ENCODE measurements at regions not wholly inside any gene's neighbourhood (a gene's known extent, or its start where the extent isn't known, plus 50 kb on each side); places are given as distances from the start of the nearest gene placed in this dataset.

- H3K4me3 Mint-ChIP-seq, result no peak overlapping the region
- peaks cover 27% of the 10 kb centered on the region for H3K4me1 Mint-ChIP-seq
- H3K27ac Mint-ChIP-seq (ENCODE audit: unreplicated experiment), result no peak overlapping the region
- TF ChIP-seq CTCF (conservative IDR thresholded peaks at IDR 0.05), result no peak
- H3K9me3 Mint-ChIP-seq, result no peaks in the 10 kb centered on the region
- H3K27me3 Mint-ChIP-seq (ENCODE audit: low read depth), result no peaks in the 10 kb centered on the region
- H3K36me3 Mint-ChIP-seq (ENCODE audit: low read depth), result no peaks in the 10 kb centered on the region
- no peak for DNase-seq (ENCODE audit: low read depth, low spot score)
Observed at GRCh38 chr14:82045339-82045738, 511.7 kb upstream of the SEL1L start.

- DNase-seq (ENCODE audit: low read depth, low spot score), result no peak
- Mint-ChIP-seq H3K9me3 (peaks cover 4% of the 10 kb centered on the region), H3K4me1 (peaks cover 27% of the 10 kb centered on the region), H3K36me3 (ENCODE audit: low read depth) (no peaks in the 10 kb centered on the region), H3K27ac (ENCODE audit: unreplicated experiment) (no peak overlapping the region), H3K4me3 (no peak overlapping the region), H3K27me3 (ENCODE audit: low read depth) (no peaks in the 10 kb centered on the region)
- TF ChIP-seq CTCF (conservative IDR thresholded peaks at IDR 0.05), result no peak
Observed at GRCh38 chr14:82046512-82047226, 513.0 kb upstream of the SEL1L start.

- no peak overlapping the region for H3K4me3 Mint-ChIP-seq
- H3K27ac Mint-ChIP-seq (ENCODE audit: unreplicated experiment), result no peak overlapping the region
- peaks cover 4% of the 10 kb centered on the region for H3K9me3 Mint-ChIP-seq
- no peak for TF ChIP-seq CTCF (conservative IDR thresholded peaks at IDR 0.05)
- H3K4me1 Mint-ChIP-seq, result peaks cover 27% of the 10 kb centered on the region
- peaks cover under 1% of the 10 kb centered on the region for H3K27me3 Mint-ChIP-seq (ENCODE audit: low read depth)
- DNase-seq (ENCODE audit: low read depth, low spot score), result no peak
- no peaks in the 10 kb centered on the region for H3K36me3 Mint-ChIP-seq (ENCODE audit: low read depth)
Observed at GRCh38 chr14:82047777-82048470, 514.3 kb upstream of the SEL1L start.

GRCh38 chr14:82052778-82053177, 519.1 kb upstream of the SEL1L start:
- no peaks in the 10 kb centered on the region for H3K36me3 Mint-ChIP-seq (ENCODE audit: low read depth)
- H3K4me3 Mint-ChIP-seq, result no peak overlapping the region
- no peak for DNase-seq (ENCODE audit: low read depth, low spot score)
- peaks cover 4% of the 10 kb centered on the region for H3K9me3 Mint-ChIP-seq
- no peak for TF ChIP-seq CTCF (conservative IDR thresholded peaks at IDR 0.05)
- H3K4me1 Mint-ChIP-seq, result peaks cover 11% of the 10 kb centered on the region
- no peak overlapping the region for H3K27ac Mint-ChIP-seq (ENCODE audit: unreplicated experiment)
- H3K27me3 Mint-ChIP-seq (ENCODE audit: low read depth), result peaks cover 2% of the 10 kb centered on the region

GRCh38 chr14:82055515-82056115, 522.0 kb upstream of the SEL1L start:
- H3K4me3 Mint-ChIP-seq, result no peak overlapping the region
- no peak overlapping the region for H3K27ac Mint-ChIP-seq (ENCODE audit: unreplicated experiment)
- H3K4me1 Mint-ChIP-seq, result no peaks in the 10 kb centered on the region
- H3K36me3 Mint-ChIP-seq (ENCODE audit: low read depth), result no peaks in the 10 kb centered on the region
- peaks cover 6% of the 10 kb centered on the region for H3K9me3 Mint-ChIP-seq
- no peak for TF ChIP-seq CTCF (conservative IDR thresholded peaks at IDR 0.05)
- H3K27me3 Mint-ChIP-seq (ENCODE audit: low read depth), result peaks cover 2% of the 10 kb centered on the region
- no peak for DNase-seq (ENCODE audit: low read depth, low spot score)
